GM21423 (cell line): ENCODE measurements at regions not wholly inside any gene's neighbourhood (a gene's known extent, or its start where the extent isn't known, plus 50 kb on each side); places are given as distances from the start of the nearest gene placed in this dataset.
A peak's percentile ranks its signal among the peaks of the same experiment; 100 is the strongest.
"Not testable (repeated sequence)": the region's sequence is repeated elsewhere in the genome, so short reads cannot be mapped to it uniquely, and the experiment has no call there.

Source experiments
- ATAC-seq: cut with Tn5 transposase; IDR thresholded peaks from one replicate; pipeline ENCODE4 v1.9.1; 2021; ENCODE audit warnings: mild to moderate bottlenecking, moderate library complexity; ENCODE audit not compliant: unreplicated experiment

GRCh38 chr2:129354631-129355030 is 624.8 kb upstream of the RAB6C start:
- no peak for ATAC-seq

- ATAC-seq: no peak
These were observed 617.8 kb upstream of the RAB6C start for GRCh38 chr2:129361688-129362087.

- ATAC-seq: no peak
These were observed 613.2 kb upstream of the RAB6C start for GRCh38 chr2:129366263-129366662.

GRCh38 chr2:129367107-129367506 is 612.4 kb upstream of the RAB6C start:
- ATAC-seq: no peak

- peak; percentile 63 for ATAC-seq
These were observed 610.0 kb upstream of the RAB6C start for GRCh38 chr2:129369437-129369836.

- no peak for ATAC-seq
These were observed 605.0 kb upstream of the RAB6C start for GRCh38 chr2:129374452-129374851.

- ATAC-seq: no peak
These were observed 603.6 kb upstream of the RAB6C start for GRCh38 chr2:129375632-129376425.

GRCh38 chr2:129376426-129377077 is 602.9 kb upstream of the RAB6C start:
- ATAC-seq: no peak

- ATAC-seq: no peak
These were observed 602.4 kb upstream of the RAB6C start for GRCh38 chr2:129377078-129377469.

GRCh38 chr2:129378186-129378585 is 601.3 kb upstream of the RAB6C start:
- ATAC-seq: no peak

GRCh38 chr2:129379411-129379810 is 600.1 kb upstream of the RAB6C start:
- peak; percentile 63 for ATAC-seq

- no peak for ATAC-seq
These were observed 597.7 kb upstream of the RAB6C start for GRCh38 chr2:129381789-129382188.

- no peak for ATAC-seq
These were observed 590.6 kb upstream of the RAB6C start for GRCh38 chr2:129388870-129389269.

GRCh38 chr2:129393816-129394215 is 585.6 kb upstream of the RAB6C start:
- ATAC-seq: no peak

- peak; percentile 53 for ATAC-seq
These were observed 582.4 kb upstream of the RAB6C start for GRCh38 chr2:129396980-129397599.

GRCh38 chr2:129400826-129401225 is 578.6 kb upstream of the RAB6C start:
- ATAC-seq: no peak

- no peak for ATAC-seq
These were observed 577.4 kb upstream of the RAB6C start for GRCh38 chr2:129402076-129402475.

GRCh38 chr2:129404000-129404685 is 575.3 kb upstream of the RAB6C start:
- ATAC-seq: no peak

GRCh38 chr2:129408570-129408969 is 570.9 kb upstream of the RAB6C start:
- ATAC-seq: no peak

- not testable (repeated sequence) for ATAC-seq
These were observed 562.4 kb upstream of the RAB6C start for GRCh38 chr2:129417041-129417440.

GRCh38 chr2:129422028-129422427 is 557.4 kb upstream of the RAB6C start:
- no peak for ATAC-seq
